ENCODE measurements at regions not wholly inside any gene's neighbourhood (a gene's known extent, or its start where the extent isn't known, plus 50 kb on each side); places are given as distances from the start of the nearest gene placed in this dataset.
"Not testable (repeated sequence)": the region's sequence is repeated elsewhere in the genome, so short reads cannot be mapped to it uniquely, and the experiment has no call there.

- TF ChIP-seq CTCF (IDR thresholded peaks at IDR 0.05) (no peak), POLR2A (IDR thresholded peaks at IDR 0.05) (no peak)
Observed at GRCh38 chr11:98423933-98424332, 596.8 kb upstream of the CNTN5 start.

GRCh38 chr11:98424773-98425172, 596.0 kb upstream of the CNTN5 start:
- H3K9me3 ChIP-seq; DNase-seq; H3K27ac ChIP-seq; H3K36me3 ChIP-seq; H3K4me1 ChIP-seq; intact Hi-C loops (cut with DNase I); H3K27me3 ChIP-seq; H3K4me3 ChIP-seq: not testable (repeated sequence)
- WGBS, 2 donors: 63 to 65% methylated on average over 2 of the region's 3 CpGs

More at GRCh38 chr11:98423933-98424332, 596.8 kb upstream of the CNTN5 start:
- no peaks in the 10 kb centered on the region for H3K27me3 ChIP-seq
- no peaks in the 10 kb centered on the region for H3K36me3 ChIP-seq
- no peak for DNase-seq
- no peak overlapping the region for H3K27ac ChIP-seq
- H3K9me3 ChIP-seq: peaks cover 0 to 3% (median 0%) of the 10 kb centered on the region in 3 donors
- no peaks in the 10 kb centered on the region for H3K4me1 ChIP-seq
- no peak overlapping the region for H3K4me3 ChIP-seq
- intact Hi-C loops (cut with DNase I): no loop called here
- 84 to 92% methylated on average over 8 of the region's 8 CpGs for WGBS, 2 donors

GRCh38 chr11:98431463-98432359, 589.0 kb upstream of the CNTN5 start:
- DNase-seq: no peak
- H3K27ac ChIP-seq: no peak overlapping the region
- H3K27me3 ChIP-seq: no peaks in the 10 kb centered on the region
- H3K4me1 ChIP-seq: no peaks in the 10 kb centered on the region
- TF ChIP-seq CTCF (IDR thresholded peaks at IDR 0.05) (no peak), POLR2A (IDR thresholded peaks at IDR 0.05) (no peak)
- H3K4me3 ChIP-seq: no peak overlapping the region
- H3K9me3 ChIP-seq: peaks cover 0 to 15% (median 0%) of the 10 kb centered on the region in 3 donors
- 85 to 90% methylated on average over 8 of the region's 9 CpGs for WGBS, 2 donors
- intact Hi-C loops (cut with DNase I): no loop called here
- no peaks in the 10 kb centered on the region for H3K36me3 ChIP-seq

GRCh38 chr11:98434296-98434695, 586.5 kb upstream of the CNTN5 start:
- 42 to 62% methylated on average over 1 of the region's 1 CpG for WGBS, 2 donors
- intact Hi-C loops (cut with DNase I): no loop called here
- H3K27me3 ChIP-seq: no peaks in the 10 kb centered on the region
- H3K4me1 ChIP-seq: no peaks in the 10 kb centered on the region
- no peak overlapping the region for H3K4me3 ChIP-seq
- no peaks in the 10 kb centered on the region for H3K36me3 ChIP-seq
- no peak overlapping the region for H3K27ac ChIP-seq
- TF ChIP-seq POLR2A (IDR thresholded peaks at IDR 0.05): no peak
- TF ChIP-seq CTCF (IDR thresholded peaks at IDR 0.05): no peak
- H3K9me3 ChIP-seq: peaks cover 0 to 8% (median 0%) of the 10 kb centered on the region in 3 donors
- no peak for DNase-seq

- no peak for TF ChIP-seq CTCF (IDR thresholded peaks at IDR 0.05)
- no peak for TF ChIP-seq POLR2A (IDR thresholded peaks at IDR 0.05)
- no peaks in the 10 kb centered on the region for H3K27me3 ChIP-seq
- WGBS, 2 donors: 85 to 86% methylated on average over 8 to 11 of the region's 11 CpGs
- no peaks in the 10 kb centered on the region for H3K36me3 ChIP-seq
- H3K27ac ChIP-seq: no peak overlapping the region
- no peak for DNase-seq
- intact Hi-C loops (cut with DNase I): no loop called here
- H3K4me1 ChIP-seq: no peaks in the 10 kb centered on the region
- H3K4me3 ChIP-seq: no peak overlapping the region
- peaks cover 0 to 4% (median 0%) of the 10 kb centered on the region in 3 donors for H3K9me3 ChIP-seq
Observed at GRCh38 chr11:98453378-98453777, 567.4 kb upstream of the CNTN5 start.

Data from esophagus squamous epithelium (tissue), 5 donors.